OCI-LY7 (cell line): ENCODE measurements at regions not wholly inside any gene's neighbourhood (a gene's known extent, or its start where the extent isn't known, plus 50 kb on each side); places are given as distances from the start of the nearest gene placed in this dataset.

ENCODE experiments used
- CTCF ChIP-seq: fragments of 200-600 bp; sonication (generic); conservative IDR thresholded peaks from 2 replicates; pipeline ENCODE4 v1.5.1; 2014; ENCODE audit warnings: mild to moderate bottlenecking, antibody characterized with exemption, low read length, moderate library complexity, mixed read lengths
- EZH2phosphoT487 ChIP-seq: fragments of 200-600 bp; sonication (generic); IDR thresholded peaks from 2 replicates; pipeline ENCODE4 v1.6.1; 2018; ENCODE audit warnings: low read depth, borderline replicate concordance, mild to moderate bottlenecking, mixed run types, antibody characterized with exemption, low read length, moderate library complexity, mixed read lengths

- TF ChIP-seq CTCF (no peak), EZH2phosphoT487 (no peak)
These were observed 303.0 kb downstream of the PARP8 start for GRCh38 chr5:50969151-50970031.
